ENCODE measurements at regions not wholly inside any gene's neighbourhood (a gene's known extent, or its start where the extent isn't known, plus 50 kb on each side); places are given as distances from the start of the nearest gene placed in this dataset.

DNA sequence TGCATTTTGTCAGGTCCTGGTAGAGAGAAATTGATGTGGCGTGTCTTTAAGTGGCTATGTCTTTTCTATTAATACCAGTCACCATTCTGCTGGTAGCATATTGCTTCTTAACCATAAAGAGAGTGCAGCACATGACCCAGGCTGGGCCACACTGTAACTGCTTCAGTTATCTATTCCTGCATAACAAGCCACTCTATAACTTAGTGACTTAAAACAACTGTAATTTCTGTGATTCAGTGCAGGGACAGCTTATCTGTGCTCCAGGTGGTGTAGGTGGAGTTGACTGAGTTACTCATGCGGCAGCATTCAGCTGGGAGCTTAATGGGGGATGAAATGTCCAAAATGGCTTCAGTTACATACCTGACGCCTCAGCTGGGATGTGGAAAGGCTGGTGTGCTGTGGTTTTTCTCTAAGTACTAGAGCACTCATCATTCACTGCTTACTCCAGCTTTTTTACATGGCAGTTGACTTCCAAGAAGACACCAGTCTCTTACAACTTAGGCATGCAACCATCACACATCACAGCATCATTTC lies 742.4 kb downstream of the SATB2 start:
- Histone ChIP-seq H3K4me3 (ENCODE audit: low read depth, low read length) (no peak overlapping the region), H3K4me1 (ENCODE audit: control insufficient read depth, insufficient read depth, low read length) (no peaks in the 10 kb centered on the region), H3K36me3 (ENCODE audit: control insufficient read depth in 2 of 2, insufficient read depth in 1 of 2, low read length in 2 of 2) (no peaks in the 10 kb centered on the region), H3K27ac (ENCODE audit: extremely low read depth, low read depth, low read length) (no peak overlapping the region), H3K9me3 (ENCODE audit: control insufficient read depth, insufficient read depth, low read depth, low read length) (no peaks in the 10 kb centered on the region)
- POLR2A ChIA-PET, result no interaction called here
- CTCF ChIA-PET, result no interaction called here
- TF ChIP-seq ZSCAN16 (tag by site-specific recombination; IDR thresholded peaks at IDR 0.05) (no peak), ZNF449 (tag by site-specific recombination; IDR thresholded peaks at IDR 0.05) (no peak), ZNF19 (tag by site-specific recombination; IDR thresholded peaks at IDR 0.05; ENCODE audit: low read depth) (no peak), ZNF510 (tag by site-specific recombination; IDR thresholded peaks at IDR 0.05; ENCODE audit: insufficient replicate concordance) (no peak), ZBTB8A (tag by site-specific recombination; IDR thresholded peaks at IDR 0.05) (no peak), ZSCAN5A (tag by site-specific recombination; IDR thresholded peaks at IDR 0.05) (no peak)
- TF ChIP-seq, protein P1, sequence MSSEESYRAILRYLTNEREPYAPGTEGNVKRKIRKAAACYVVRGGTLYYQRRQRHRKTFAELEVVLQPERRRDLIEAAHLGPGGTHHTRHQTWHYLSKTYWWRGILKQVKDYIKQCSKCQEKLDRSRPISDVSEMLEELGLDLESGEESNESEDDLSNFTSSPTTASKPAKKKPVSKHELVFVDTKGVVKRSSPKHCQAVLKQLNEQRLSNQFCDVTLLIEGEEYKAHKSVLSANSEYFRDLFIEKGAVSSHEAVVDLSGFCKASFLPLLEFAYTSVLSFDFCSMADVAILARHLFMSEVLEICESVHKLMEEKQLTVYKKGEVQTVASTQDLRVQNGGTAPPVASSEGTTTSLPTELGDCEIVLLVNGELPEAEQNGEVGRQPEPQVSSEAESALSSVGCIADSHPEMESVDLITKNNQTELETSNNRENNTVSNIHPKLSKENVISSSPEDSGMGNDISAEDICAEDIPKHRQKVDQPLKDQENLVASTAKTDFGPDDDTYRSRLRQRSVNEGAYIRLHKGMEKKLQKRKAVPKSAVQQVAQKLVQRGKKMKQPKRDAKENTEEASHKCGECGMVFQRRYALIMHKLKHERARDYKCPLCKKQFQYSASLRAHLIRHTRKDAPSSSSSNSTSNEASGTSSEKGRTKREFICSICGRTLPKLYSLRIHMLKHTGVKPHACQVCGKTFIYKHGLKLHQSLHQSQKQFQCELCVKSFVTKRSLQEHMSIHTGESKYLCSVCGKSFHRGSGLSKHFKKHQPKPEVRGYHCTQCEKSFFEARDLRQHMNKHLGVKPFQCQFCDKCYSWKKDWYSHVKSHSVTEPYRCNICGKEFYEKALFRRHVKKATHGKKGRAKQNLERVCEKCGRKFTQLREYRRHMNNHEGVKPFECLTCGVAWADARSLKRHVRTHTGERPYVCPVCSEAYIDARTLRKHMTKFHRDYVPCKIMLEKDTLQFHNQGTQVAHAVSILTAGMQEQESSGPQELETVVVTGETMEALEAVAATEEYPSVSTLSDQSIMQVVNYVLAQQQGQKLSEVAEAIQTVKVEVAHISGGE (tag by site-specific recombination; conservative IDR thresholded peaks at IDR 0.05; ENCODE audit: low read depth), result no peak

DNA sequence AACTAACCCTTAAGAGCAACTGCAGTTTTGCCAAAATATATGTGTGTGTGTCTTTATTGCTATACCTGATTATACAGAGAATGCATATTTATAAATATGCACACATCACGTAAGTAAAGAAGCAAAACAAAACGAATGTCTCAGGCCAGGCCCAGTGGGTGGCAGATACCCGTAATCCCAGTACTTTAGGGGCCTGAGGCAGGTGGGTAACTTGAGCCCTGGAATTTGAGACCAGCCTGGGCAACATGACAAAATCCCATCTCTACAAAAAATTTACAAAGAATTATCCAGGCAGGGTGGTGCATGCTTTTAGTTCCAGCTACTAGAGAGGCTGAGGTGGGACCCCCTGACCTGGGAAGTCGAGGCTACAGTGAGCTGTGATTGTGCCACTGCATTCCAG lies 745.3 kb downstream of the SATB2 start:
- ChIA-PET POLR2A (no interaction called here), CTCF (no interaction called here)
- Histone ChIP-seq H3K4me1 (ENCODE audit: control insufficient read depth, insufficient read depth, low read length) (no peaks in the 10 kb centered on the region), H3K4me3 (ENCODE audit: low read depth, low read length) (no peak overlapping the region), H3K9me3 (ENCODE audit: control insufficient read depth, insufficient read depth, low read depth, low read length) (no peaks in the 10 kb centered on the region), H3K27ac (ENCODE audit: extremely low read depth, low read depth, low read length) (no peak overlapping the region), H3K36me3 (ENCODE audit: control insufficient read depth in 2 of 2, insufficient read depth in 1 of 2, low read length in 2 of 2) (no peaks in the 10 kb centered on the region)
- TF ChIP-seq ZNF626 (tag by site-specific recombination; IDR thresholded peaks at IDR 0.05) (no peak), ZNF571 (tag by site-specific recombination; IDR thresholded peaks at IDR 0.05) (no peak), ZBTB8A (tag by site-specific recombination; IDR thresholded peaks at IDR 0.05) (no peak), SETDB1 (IDR thresholded peaks at IDR 0.05; ENCODE audit: insufficient read length, low read length) (no peak), WT1 (tag by site-specific recombination; IDR thresholded peaks at IDR 0.05) (no peak), BCL11A (tag by site-specific recombination; IDR thresholded peaks at IDR 0.05; ENCODE audit: low read depth) (no peak), ZNF140 (tag by site-specific recombination; IDR thresholded peaks at IDR 0.05) (no peak), ZNF664 (tag by site-specific recombination; IDR thresholded peaks at IDR 0.05) (no peak)

DNA sequence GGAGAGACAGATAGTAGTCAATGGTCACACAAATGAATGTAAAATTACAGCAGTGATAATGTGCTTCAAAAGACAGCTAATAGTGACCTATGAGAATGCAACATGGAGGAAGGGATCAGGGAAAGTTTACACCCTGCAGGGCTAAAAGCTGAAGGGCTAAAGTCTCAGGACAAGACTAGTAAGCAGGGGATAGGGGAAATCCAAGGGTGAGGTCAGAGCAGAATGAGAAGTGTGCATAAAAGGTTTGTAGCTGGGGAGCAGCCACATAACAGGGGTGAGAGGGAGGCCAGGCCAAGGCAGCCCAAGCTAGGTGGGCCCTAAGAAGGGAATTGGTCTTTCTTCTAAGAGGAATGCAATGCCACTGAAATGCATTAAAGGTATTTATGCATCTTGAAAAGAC lies 746.3 kb downstream of the SATB2 start:
- Histone ChIP-seq H3K9me3 (ENCODE audit: control insufficient read depth, insufficient read depth, low read depth, low read length) (no peaks in the 10 kb centered on the region), H3K4me1 (ENCODE audit: control insufficient read depth, insufficient read depth, low read length) (no peaks in the 10 kb centered on the region), H3K4me3 (ENCODE audit: low read depth, low read length) (no peak overlapping the region), H3K27ac (ENCODE audit: extremely low read depth, low read depth, low read length) (no peak overlapping the region), H3K36me3 (ENCODE audit: control insufficient read depth in 2 of 2, insufficient read depth in 1 of 2, low read length in 2 of 2) (no peaks in the 10 kb centered on the region)
- ChIA-PET CTCF (interaction anchor here (0.5 kb wide), 1 partner anchor 27 kb away, joined by 3 read pairs; no protein-coding TSS in a partner anchor), POLR2A (no interaction called here)
- TF ChIP-seq ZNF76 (tag by site-specific recombination; IDR thresholded peaks at IDR 0.05; ENCODE audit: borderline replicate concordance, low read depth) (no peak), ZNF629 (tag by site-specific recombination; IDR thresholded peaks at IDR 0.05) (no peak), BCL11B (tag by site-specific recombination; IDR thresholded peaks at IDR 0.05; ENCODE audit: low read depth) (no peak), ZNF10 (tag by site-specific recombination; IDR thresholded peaks at IDR 0.05) (no peak), ZNF112 (tag by site-specific recombination; IDR thresholded peaks at IDR 0.05) (no peak), ZNF394 (tag by site-specific recombination; IDR thresholded peaks at IDR 0.05; ENCODE audit: borderline replicate concordance) (no peak), KLF8 (tag by site-specific recombination; IDR thresholded peaks at IDR 0.05) (no peak), ZNF610 (tag by site-specific recombination; IDR thresholded peaks at IDR 0.05; ENCODE audit: borderline replicate concordance) (no peak), SCRT2 (tag by site-specific recombination; IDR thresholded peaks at IDR 0.05) (no peak)
- TF ChIP-seq, protein P2, sequence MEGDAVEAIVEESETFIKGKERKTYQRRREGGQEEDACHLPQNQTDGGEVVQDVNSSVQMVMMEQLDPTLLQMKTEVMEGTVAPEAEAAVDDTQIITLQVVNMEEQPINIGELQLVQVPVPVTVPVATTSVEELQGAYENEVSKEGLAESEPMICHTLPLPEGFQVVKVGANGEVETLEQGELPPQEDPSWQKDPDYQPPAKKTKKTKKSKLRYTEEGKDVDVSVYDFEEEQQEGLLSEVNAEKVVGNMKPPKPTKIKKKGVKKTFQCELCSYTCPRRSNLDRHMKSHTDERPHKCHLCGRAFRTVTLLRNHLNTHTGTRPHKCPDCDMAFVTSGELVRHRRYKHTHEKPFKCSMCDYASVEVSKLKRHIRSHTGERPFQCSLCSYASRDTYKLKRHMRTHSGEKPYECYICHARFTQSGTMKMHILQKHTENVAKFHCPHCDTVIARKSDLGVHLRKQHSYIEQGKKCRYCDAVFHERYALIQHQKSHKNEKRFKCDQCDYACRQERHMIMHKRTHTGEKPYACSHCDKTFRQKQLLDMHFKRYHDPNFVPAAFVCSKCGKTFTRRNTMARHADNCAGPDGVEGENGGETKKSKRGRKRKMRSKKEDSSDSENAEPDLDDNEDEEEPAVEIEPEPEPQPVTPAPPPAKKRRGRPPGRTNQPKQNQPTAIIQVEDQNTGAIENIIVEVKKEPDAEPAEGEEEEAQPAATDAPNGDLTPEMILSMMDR (tag by site-specific recombination; IDR thresholded peaks at IDR 0.05), result no peak
